ENCODE measurements at regions not wholly inside any gene's neighbourhood (a gene's known extent, or its start where the extent isn't known, plus 50 kb on each side); places are given as distances from the start of the nearest gene placed in this dataset.

DNA sequence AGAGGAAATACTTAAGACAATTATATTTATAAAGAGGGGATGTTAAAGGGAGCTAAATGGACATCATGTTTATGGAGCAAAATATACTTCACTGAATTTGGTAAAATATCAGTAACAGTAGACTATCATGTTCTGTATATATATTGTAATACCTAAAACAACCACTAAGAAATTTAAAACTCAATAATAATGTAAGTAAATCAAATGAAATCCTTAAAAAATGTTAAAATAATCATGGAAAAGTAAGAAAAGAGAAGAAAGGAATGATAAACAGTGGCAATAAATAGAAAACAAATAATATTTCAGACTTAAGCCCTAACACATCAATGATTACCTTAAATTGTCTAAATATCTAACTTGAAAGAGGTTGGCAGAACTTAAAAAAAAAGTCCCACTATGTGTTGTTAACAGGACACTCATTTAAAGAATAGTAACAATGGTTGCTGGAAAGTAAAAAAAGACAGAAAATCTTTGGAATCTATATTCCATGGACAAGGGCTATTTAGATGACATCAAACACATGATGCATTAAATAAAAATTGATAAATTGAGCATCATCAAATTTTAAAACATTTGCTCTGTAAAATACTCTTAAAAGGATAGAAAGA is 842.2 kb upstream of the MAP3K7 start:
- TF ChIP-seq, protein P1, sequence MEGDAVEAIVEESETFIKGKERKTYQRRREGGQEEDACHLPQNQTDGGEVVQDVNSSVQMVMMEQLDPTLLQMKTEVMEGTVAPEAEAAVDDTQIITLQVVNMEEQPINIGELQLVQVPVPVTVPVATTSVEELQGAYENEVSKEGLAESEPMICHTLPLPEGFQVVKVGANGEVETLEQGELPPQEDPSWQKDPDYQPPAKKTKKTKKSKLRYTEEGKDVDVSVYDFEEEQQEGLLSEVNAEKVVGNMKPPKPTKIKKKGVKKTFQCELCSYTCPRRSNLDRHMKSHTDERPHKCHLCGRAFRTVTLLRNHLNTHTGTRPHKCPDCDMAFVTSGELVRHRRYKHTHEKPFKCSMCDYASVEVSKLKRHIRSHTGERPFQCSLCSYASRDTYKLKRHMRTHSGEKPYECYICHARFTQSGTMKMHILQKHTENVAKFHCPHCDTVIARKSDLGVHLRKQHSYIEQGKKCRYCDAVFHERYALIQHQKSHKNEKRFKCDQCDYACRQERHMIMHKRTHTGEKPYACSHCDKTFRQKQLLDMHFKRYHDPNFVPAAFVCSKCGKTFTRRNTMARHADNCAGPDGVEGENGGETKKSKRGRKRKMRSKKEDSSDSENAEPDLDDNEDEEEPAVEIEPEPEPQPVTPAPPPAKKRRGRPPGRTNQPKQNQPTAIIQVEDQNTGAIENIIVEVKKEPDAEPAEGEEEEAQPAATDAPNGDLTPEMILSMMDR (IDR thresholded peaks at IDR 0.05; ENCODE audit: borderline replicate concordance, control extremely low read depth, extremely low read depth, insufficient read depth, missing control alignments): no peak
- DNase-seq (ENCODE audit: low spot score): no peak
- in situ Hi-C loops (cut with MboI; ENCODE audit: low sequenced_read_pairs, unreplicated experiment): no loop called here

DNA sequence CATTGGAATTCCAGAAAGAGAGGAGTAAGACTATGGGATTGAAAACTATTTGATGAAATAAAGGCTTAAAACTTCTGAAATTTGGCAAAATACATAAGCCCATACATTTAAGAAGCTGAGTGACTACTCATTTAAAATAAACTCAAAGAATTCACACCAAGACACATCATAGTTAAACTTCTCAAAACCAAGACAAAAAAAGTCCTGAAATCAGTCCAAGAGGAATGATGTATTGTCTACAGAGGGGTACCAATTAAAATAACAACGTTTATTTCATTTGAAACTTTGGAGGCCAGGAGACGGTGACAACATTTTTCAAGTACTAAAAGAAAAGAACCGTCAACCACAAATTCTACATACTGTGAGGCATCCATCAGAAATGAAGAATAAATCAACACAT is 841.4 kb upstream of the MAP3K7 start:
- in situ Hi-C loops (cut with MboI; ENCODE audit: low sequenced_read_pairs, unreplicated experiment): no loop called here
- DNase-seq (ENCODE audit: low spot score): no peak
- TF ChIP-seq, protein P1 (IDR thresholded peaks at IDR 0.05; ENCODE audit: borderline replicate concordance, control extremely low read depth, extremely low read depth, insufficient read depth, missing control alignments): no peak

DNA sequence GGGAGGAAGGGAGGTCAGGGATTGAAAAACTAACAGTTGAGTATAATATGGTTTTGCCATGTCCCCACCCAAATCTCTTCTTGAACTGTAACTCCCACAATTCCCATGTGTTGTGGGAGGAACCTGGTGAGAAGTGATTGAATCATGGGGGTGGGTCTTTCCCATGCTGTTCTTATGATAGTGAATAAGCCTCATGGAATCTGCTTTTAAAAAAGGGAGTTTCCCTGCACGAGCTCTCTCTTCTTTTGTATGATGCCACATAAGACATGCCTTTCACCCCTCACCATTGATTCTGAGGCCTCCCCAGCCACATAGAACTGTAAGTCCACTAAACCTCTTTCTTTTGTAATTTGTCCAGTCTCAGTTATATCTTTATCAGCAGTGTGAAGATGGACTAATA is 833.4 kb upstream of the MAP3K7 start:
- no peak for DNase-seq (ENCODE audit: low spot score)
- in situ Hi-C loops (cut with MboI; ENCODE audit: low sequenced_read_pairs, unreplicated experiment): no loop called here
- TF ChIP-seq, protein P1 (IDR thresholded peaks at IDR 0.05; ENCODE audit: borderline replicate concordance, control extremely low read depth, extremely low read depth, insufficient read depth, missing control alignments): no peak

DNA sequence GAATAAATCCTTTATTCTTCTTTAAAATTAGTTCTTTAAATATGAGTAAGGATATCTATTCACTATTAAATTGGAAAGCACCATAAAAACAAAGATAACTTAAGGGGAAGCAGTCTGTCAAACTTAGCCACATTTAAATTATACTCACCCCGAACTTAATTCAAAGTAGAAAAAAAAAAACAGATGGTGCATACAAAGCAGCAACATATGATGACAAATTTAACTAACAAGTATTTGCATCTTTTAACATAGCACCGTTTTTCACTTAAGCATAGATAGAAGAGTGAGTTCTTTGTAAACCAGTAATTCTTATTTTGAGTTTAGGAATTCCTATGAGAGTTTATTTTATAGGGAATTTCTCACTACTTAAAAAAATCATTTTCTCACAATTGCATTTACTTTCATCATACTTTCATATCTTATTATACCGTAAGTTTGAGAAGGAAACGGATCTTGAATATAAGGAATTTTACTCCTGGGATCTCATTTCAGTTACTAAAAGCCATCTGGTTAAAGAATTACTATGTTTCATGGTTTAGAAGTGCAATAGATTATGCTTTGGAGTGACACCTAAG is 828.2 kb upstream of the MAP3K7 start:
- in situ Hi-C loops (cut with MboI; ENCODE audit: low sequenced_read_pairs, unreplicated experiment): no loop called here
- TF ChIP-seq, protein P1 (IDR thresholded peaks at IDR 0.05; ENCODE audit: borderline replicate concordance, control extremely low read depth, extremely low read depth, insufficient read depth, missing control alignments): no peak

DNA sequence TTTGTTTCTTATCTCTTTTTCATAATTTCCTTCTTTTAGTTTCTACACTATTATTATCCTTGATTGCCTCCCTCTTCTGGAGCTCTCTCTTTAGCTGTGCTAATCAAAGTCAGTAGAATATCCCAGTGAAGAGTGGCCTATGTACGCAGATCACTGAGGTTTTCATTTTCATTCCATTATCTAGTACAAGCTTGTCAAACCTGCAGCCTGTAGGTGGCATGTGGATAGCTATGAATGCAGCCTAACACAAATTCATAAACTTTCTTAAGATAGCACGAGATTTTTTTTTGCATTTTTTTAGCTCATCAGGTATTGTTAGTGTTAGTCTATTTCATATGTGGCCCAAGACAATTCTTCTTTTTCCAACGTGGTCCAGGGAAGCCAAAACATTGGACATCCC is 825.7 kb upstream of the MAP3K7 start:
- no peak for DNase-seq (ENCODE audit: low spot score)
- TF ChIP-seq, protein P1 (IDR thresholded peaks at IDR 0.05; ENCODE audit: borderline replicate concordance, control extremely low read depth, extremely low read depth, insufficient read depth, missing control alignments): no peak
- in situ Hi-C loops (cut with MboI; ENCODE audit: low sequenced_read_pairs, unreplicated experiment): no loop called here

More for the DNA sequence above, 828.2 kb upstream of the MAP3K7 start:
- DNase-seq (ENCODE audit: low spot score): no peak

DNA sequence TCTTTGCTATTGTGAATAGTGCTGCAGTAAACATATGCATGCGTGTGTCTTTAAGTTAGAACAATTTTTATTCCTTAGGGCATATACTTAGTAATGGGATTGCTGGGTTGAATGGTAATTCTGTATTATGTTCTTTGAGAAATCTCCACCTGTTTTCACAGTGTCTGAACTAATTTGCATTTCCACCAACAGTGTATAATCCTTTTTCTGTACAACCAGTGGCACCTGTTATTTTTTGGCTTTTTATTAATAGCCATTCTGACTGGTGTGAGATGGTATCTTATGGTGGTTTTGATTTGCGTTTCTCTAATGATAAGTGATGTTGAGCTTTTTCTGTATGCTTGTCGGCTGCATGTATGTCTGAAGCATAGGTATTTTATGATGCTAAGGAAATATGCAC is 820.8 kb upstream of the MAP3K7 start:
- in situ Hi-C loops (cut with MboI; ENCODE audit: low sequenced_read_pairs, unreplicated experiment): no loop called here
- TF ChIP-seq, protein P1 (IDR thresholded peaks at IDR 0.05; ENCODE audit: borderline replicate concordance, control extremely low read depth, extremely low read depth, insufficient read depth, missing control alignments): no peak

More for the DNA sequence above, 820.8 kb upstream of the MAP3K7 start:
- no peak for DNase-seq (ENCODE audit: low spot score)

Data from GM13976 (cell line).